ENCODE measurements at regions not wholly inside any gene's neighbourhood (a gene's known extent, or its start where the extent isn't known, plus 50 kb on each side); places are given as distances from the start of the nearest gene placed in this dataset.

GRCh38 chr2:157085522-157085921, 172.0 kb upstream of the GALNT5 start:
- TF ChIP-seq CTCF (IDR thresholded peaks at IDR 0.05; ENCODE audit: insufficient read depth, low read length, severe bottlenecking): no peak
- no peak overlapping the region for H3K4me3 ChIP-seq (ENCODE audit: low read depth, low read length)

GRCh38 chr2:157087373-157088002, 170.0 kb upstream of the GALNT5 start:
- TF ChIP-seq CTCF (IDR thresholded peaks at IDR 0.05; ENCODE audit: insufficient read depth, low read length, severe bottlenecking): no peak
- H3K27me3 ChIP-seq (ENCODE audit: control insufficient read depth, insufficient read depth, low read length): no peaks in the 10 kb centered on the region
- no peak overlapping the region for H3K4me3 ChIP-seq (ENCODE audit: low read depth, low read length)
- no peak for DNase-seq (ENCODE audit: low read depth)
- FAIRE-seq: no peak
- H3K36me3 ChIP-seq (ENCODE audit: control insufficient read depth, insufficient read depth, low read length): no peaks in the 10 kb centered on the region

More at GRCh38 chr2:157085522-157085921, 172.0 kb upstream of the GALNT5 start:
- Histone ChIP-seq H3K27me3 (ENCODE audit: control insufficient read depth, insufficient read depth, low read length) (no peaks in the 10 kb centered on the region), H3K36me3 (ENCODE audit: control insufficient read depth, insufficient read depth, low read length) (no peaks in the 10 kb centered on the region)
- FAIRE-seq: no peak
- no peak for DNase-seq (ENCODE audit: low read depth)

GRCh38 chr2:157093666-157094065, 163.8 kb upstream of the GALNT5 start:
- TF ChIP-seq CTCF (IDR thresholded peaks at IDR 0.05; ENCODE audit: insufficient read depth, low read length, severe bottlenecking): no peak

GRCh38 chr2:157105372-157105771, 152.1 kb upstream of the GALNT5 start:
- FAIRE-seq: no peak
- Histone ChIP-seq H3K27me3 (ENCODE audit: control insufficient read depth, insufficient read depth, low read length) (no peaks in the 10 kb centered on the region), H3K36me3 (ENCODE audit: control insufficient read depth, insufficient read depth, low read length) (no peaks in the 10 kb centered on the region), H3K4me3 (ENCODE audit: low read depth, low read length) (no peak overlapping the region)
- TF ChIP-seq CTCF (IDR thresholded peaks at IDR 0.05; ENCODE audit: insufficient read depth, low read length, severe bottlenecking): no peak
- no peak for DNase-seq (ENCODE audit: low read depth)

More at GRCh38 chr2:157093666-157094065, 163.8 kb upstream of the GALNT5 start:
- H3K27me3 ChIP-seq (ENCODE audit: control insufficient read depth, insufficient read depth, low read length): no peaks in the 10 kb centered on the region
- FAIRE-seq (no peak), DNase-seq (ENCODE audit: low read depth) (no peak)
- no peaks in the 10 kb centered on the region for H3K36me3 ChIP-seq (ENCODE audit: control insufficient read depth, insufficient read depth, low read length)
- no peak overlapping the region for H3K4me3 ChIP-seq (ENCODE audit: low read depth, low read length)

GRCh38 chr2:157106950-157107349, 150.6 kb upstream of the GALNT5 start:
- H3K27me3 ChIP-seq (ENCODE audit: control insufficient read depth, insufficient read depth, low read length): no peaks in the 10 kb centered on the region
- H3K4me3 ChIP-seq (ENCODE audit: low read depth, low read length): no peak overlapping the region
- no peaks in the 10 kb centered on the region for H3K36me3 ChIP-seq (ENCODE audit: control insufficient read depth, insufficient read depth, low read length)
- FAIRE-seq (no peak), DNase-seq (ENCODE audit: low read depth) (no peak)
- TF ChIP-seq CTCF (IDR thresholded peaks at IDR 0.05; ENCODE audit: insufficient read depth, low read length, severe bottlenecking): no peak

- H3K27me3 ChIP-seq (ENCODE audit: control insufficient read depth, insufficient read depth, low read length): no peaks in the 10 kb centered on the region
- TF ChIP-seq CTCF (IDR thresholded peaks at IDR 0.05; ENCODE audit: insufficient read depth, low read length, severe bottlenecking): no peak
- no peaks in the 10 kb centered on the region for H3K36me3 ChIP-seq (ENCODE audit: control insufficient read depth, insufficient read depth, low read length)
- DNase-seq (ENCODE audit: low read depth) (no peak), FAIRE-seq (no peak)
- no peak overlapping the region for H3K4me3 ChIP-seq (ENCODE audit: low read depth, low read length)
These were observed 150.0 kb upstream of the GALNT5 start for GRCh38 chr2:157107460-157107859.
